SK-N-MC (cell line): ENCODE measurements at regions not wholly inside any gene's neighbourhood (a gene's known extent, or its start where the extent isn't known, plus 50 kb on each side); places are given as distances from the start of the nearest gene placed in this dataset.

Experiments
- EZH2 ChIP-seq: fragments of 200-600 bp; sonication (generic); IDR thresholded peaks from one replicate; pipeline ENCODE4 v1.6.1; 2017; ENCODE audit warnings: antibody characterized with exemption
- FOXP2 ChIP-seq: optimal IDR thresholded peaks from 2 replicates; pipeline ENCODE3; 2011; ENCODE audit warnings: mild to moderate bottlenecking, moderate library complexity; ENCODE audit not compliant: insufficient read depth; ENCODE audit errors: extremely low read length, control extremely low read depth
- POLR2AphosphoS5 ChIP-seq: IDR thresholded peaks from 2 replicates; pipeline ENCODE4 v1.6.1; 2012; ENCODE audit warnings: mild to moderate bottlenecking, low read depth, low read length, borderline replicate concordance

DNA sequence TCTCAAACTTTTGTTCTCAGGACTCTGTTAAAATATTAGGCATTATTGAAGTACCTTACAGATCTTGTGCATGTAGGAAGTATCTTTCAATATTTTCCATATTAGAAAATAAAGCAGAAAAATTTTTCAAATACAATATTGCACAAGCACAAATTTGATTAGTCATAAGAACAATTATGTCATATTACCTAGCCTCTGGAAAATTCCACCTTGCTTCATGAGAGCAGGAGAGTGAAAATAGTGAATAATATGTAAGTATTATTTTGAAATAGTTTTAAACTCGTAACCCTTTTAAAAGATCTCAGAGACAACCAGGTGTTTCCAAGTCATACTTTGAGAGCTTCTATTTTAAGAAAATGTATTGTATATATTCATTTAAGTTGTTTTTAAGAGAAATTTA is 1672.9 kb upstream of the ACO1 start:
- TF ChIP-seq EZH2: no peak
- no peak for TF ChIP-seq POLR2AphosphoS5
- TF ChIP-seq FOXP2: no peak
